ENCODE measurements at regions not wholly inside any gene's neighbourhood (a gene's known extent, or its start where the extent isn't known, plus 50 kb on each side); places are given as distances from the start of the nearest gene placed in this dataset.

- TF ChIP-seq EZH2 (IDR thresholded peaks at IDR 0.05; ENCODE audit: low read length, missing control alignments) (no peak), CTCF (conservative IDR thresholded peaks at IDR 0.05 in 1 of 2, IDR thresholded peaks at IDR 0.05 in 1 of 2; ENCODE audit: low read depth in 1 of 2, low read length in 2 of 2) (no peak)
Measured at GRCh38 chr21:38039369-38039768, 123.1 kb upstream of the KCNJ6 start.

Measured in fibroblast of lung (primary cell).